CD4-positive, alpha-beta T cell treated with Interleukin-1 beta for 1 hour (primary cell): ENCODE measurements at regions not wholly inside any gene's neighbourhood (a gene's known extent, or its start where the extent isn't known, plus 50 kb on each side); places are given as distances from the start of the nearest gene placed in this dataset.
"Not testable (repeated sequence)": the region's sequence is repeated elsewhere in the genome, so short reads cannot be mapped to it uniquely, and the experiment has no call there.

ENCODE experiments used
- DNase-seq, 2 donors: peaks; one replicate each; pipeline ENCODE4 v3.0.0-alpha.2; 2020 to 2022

GRCh38 chr1:87969040-87969439, 640.4 kb downstream of the LMO4 start:
- DNase-seq = no peak

- DNase-seq = no peak
Measured at GRCh38 chr1:87972811-87973210, 644.1 kb downstream of the LMO4 start.

- DNase-seq = no peak
Measured at GRCh38 chr1:87973896-87974295, 645.2 kb downstream of the LMO4 start.

GRCh38 chr1:87976316-87976715, 647.6 kb downstream of the LMO4 start:
- no peak for DNase-seq

- DNase-seq = no peak
Measured at GRCh38 chr1:87977145-87977544, 648.5 kb downstream of the LMO4 start.

GRCh38 chr1:87979079-87979478, 650.4 kb downstream of the LMO4 start:
- no peak for DNase-seq

- no peak for DNase-seq
Measured at GRCh38 chr1:87980494-87980893, 651.8 kb downstream of the LMO4 start.

- no peak for DNase-seq
Measured at GRCh38 chr1:87981386-87981785, 652.7 kb downstream of the LMO4 start.

GRCh38 chr1:87981810-87982209, 653.1 kb downstream of the LMO4 start:
- no peak for DNase-seq

GRCh38 chr1:87983841-87984240, 655.2 kb downstream of the LMO4 start:
- no peak for DNase-seq

GRCh38 chr1:87985071-87985470, 656.4 kb downstream of the LMO4 start:
- no peak for DNase-seq

GRCh38 chr1:87986130-87986866, 657.6 kb downstream of the LMO4 start:
- no peak for DNase-seq

- no peak for DNase-seq
Measured at GRCh38 chr1:87989346-87989745, 660.7 kb downstream of the LMO4 start.

- not testable (repeated sequence) for DNase-seq
Measured at GRCh38 chr1:87992536-87992935, 663.9 kb downstream of the LMO4 start.

- no peak for DNase-seq
Measured at GRCh38 chr1:87993051-87993450, 664.4 kb downstream of the LMO4 start.

- DNase-seq = no peak
Measured at GRCh38 chr1:87999852-88000251, 671.2 kb downstream of the LMO4 start.

GRCh38 chr1:88001460-88001859, 672.8 kb downstream of the LMO4 start:
- DNase-seq = no peak

- no peak for DNase-seq
Measured at GRCh38 chr1:88003255-88003654, 674.6 kb downstream of the LMO4 start.

- no peak for DNase-seq
Measured at GRCh38 chr1:88009916-88010315, 674.2 kb upstream of the PKN2 start.

- DNase-seq = no peak
Measured at GRCh38 chr1:88013485-88013884, 670.6 kb upstream of the PKN2 start.

- DNase-seq = no peak
Measured at GRCh38 chr1:88014131-88014530, 669.9 kb upstream of the PKN2 start.

GRCh38 chr1:88016947-88017346, 667.1 kb upstream of the PKN2 start:
- DNase-seq = no peak

GRCh38 chr1:88021529-88021928, 662.5 kb upstream of the PKN2 start:
- DNase-seq = no peak

GRCh38 chr1:88022516-88022915, 661.6 kb upstream of the PKN2 start:
- DNase-seq = no peak

- no peak for DNase-seq
Measured at GRCh38 chr1:88029142-88029541, 654.9 kb upstream of the PKN2 start.
